ENCODE measurements at regions not wholly inside any gene's neighbourhood (a gene's known extent, or its start where the extent isn't known, plus 50 kb on each side); places are given as distances from the start of the nearest gene placed in this dataset.

DNA sequence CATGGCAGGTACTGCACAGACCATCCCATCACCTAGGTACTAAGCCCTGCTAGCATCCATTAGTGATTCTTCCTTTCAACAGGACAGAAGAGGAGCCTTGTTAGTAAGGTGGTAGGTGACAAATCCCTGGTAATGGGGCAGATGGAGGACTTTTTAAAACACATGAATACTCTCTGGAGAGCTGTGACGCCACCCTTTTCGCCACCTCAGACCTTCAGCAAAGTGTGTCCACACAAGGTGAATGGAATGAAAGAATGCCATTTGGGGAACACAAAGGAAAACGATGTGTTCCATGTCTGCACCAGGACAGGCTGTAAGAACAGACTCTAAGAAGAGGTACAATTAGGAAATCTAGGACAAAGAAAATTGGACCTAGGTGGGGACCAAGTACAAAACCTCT is 110.5 kb upstream of the CARMIL1 start:
- ATAC-seq (no peak), DNase-seq (no peak)
- Mint-ChIP-seq H3K27me3 (peaks cover 3% of the 10 kb centered on the region), H3K27ac (no peak overlapping the region), H3K4me1 (peaks cover 58% of the 10 kb centered on the region), H3K4me3 (no peak overlapping the region), H3K36me3 (ENCODE audit: low read depth) (no peaks in the 10 kb centered on the region), H3K9me3 (peaks cover 5% of the 10 kb centered on the region)

DNA sequence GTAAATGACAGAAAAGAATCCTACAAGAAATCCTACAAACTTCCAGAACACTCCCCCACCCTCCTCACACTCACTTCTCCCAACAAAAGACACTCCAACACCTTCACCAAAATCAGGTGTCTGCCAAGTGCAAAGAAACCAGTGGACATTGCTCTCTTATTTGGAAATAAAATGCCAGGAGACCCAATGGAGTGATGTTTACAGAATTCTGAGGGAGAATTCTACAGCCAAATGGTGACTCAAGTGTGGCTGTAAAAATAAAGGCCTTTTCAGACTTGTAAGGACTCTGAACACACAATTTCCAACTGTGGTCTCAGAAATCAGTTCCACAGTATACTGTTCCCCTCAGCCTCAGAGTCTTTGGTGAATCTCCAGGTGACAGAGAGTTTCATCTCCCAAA is 109.6 kb upstream of the CARMIL1 start:
- H3K27me3 Mint-ChIP-seq: peaks cover 3% of the 10 kb centered on the region
- ATAC-seq (no peak), DNase-seq (no peak)
- peaks cover 2% of the 10 kb centered on the region for H3K9me3 Mint-ChIP-seq
- no peaks in the 10 kb centered on the region for H3K36me3 Mint-ChIP-seq (ENCODE audit: low read depth)
- no peak overlapping the region for H3K27ac Mint-ChIP-seq
- peaks cover 62% of the 10 kb centered on the region for H3K4me1 Mint-ChIP-seq
- H3K4me3 Mint-ChIP-seq: no peak overlapping the region

GRCh38 chr6:25169961-25170360 is 109.2 kb upstream of the CARMIL1 start:
- no peak for DNase-seq
- no peaks in the 10 kb centered on the region for H3K9me3 Mint-ChIP-seq
- no peak overlapping the region for H3K27ac Mint-ChIP-seq
- H3K4me1 Mint-ChIP-seq: peaks cover 62% of the 10 kb centered on the region
- no peak for ATAC-seq
- H3K27me3 Mint-ChIP-seq: peaks cover 3% of the 10 kb centered on the region
- no peak overlapping the region for H3K4me3 Mint-ChIP-seq
- H3K36me3 Mint-ChIP-seq (ENCODE audit: low read depth): no peaks in the 10 kb centered on the region

DNA sequence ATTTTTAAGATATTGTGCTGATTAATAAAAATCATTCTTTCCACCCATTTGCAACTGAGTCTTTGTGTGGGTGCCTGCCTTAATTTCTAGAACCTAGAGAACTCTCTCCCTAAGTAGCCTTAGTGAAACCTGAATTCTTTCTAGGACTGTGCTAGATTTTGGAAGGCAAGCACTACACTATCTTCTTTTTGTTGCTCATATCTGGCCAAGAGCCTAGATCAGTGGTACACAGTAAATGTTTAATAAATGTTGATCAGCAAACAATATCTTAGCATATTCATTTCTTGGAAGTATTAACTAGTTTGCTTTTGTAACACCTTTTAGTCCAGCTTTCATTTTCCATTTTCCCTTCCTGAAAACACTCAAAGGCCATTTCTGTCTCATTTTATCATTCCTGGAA is 108.5 kb upstream of the CARMIL1 start:
- no peak overlapping the region for H3K27ac Mint-ChIP-seq
- no peak for ATAC-seq
- H3K4me3 Mint-ChIP-seq: no peak overlapping the region
- H3K9me3 Mint-ChIP-seq: no peaks in the 10 kb centered on the region
- peaks cover 3% of the 10 kb centered on the region for H3K27me3 Mint-ChIP-seq
- peaks cover 58% of the 10 kb centered on the region for H3K4me1 Mint-ChIP-seq
- no peaks in the 10 kb centered on the region for H3K36me3 Mint-ChIP-seq (ENCODE audit: low read depth)
- no peak for DNase-seq

- H3K4me3 Mint-ChIP-seq: no peak overlapping the region
- H3K4me1 Mint-ChIP-seq: peaks cover 54% of the 10 kb centered on the region
- peaks cover 3% of the 10 kb centered on the region for H3K27me3 Mint-ChIP-seq
Measured at GRCh38 chr6:25171301-25171700, 107.9 kb upstream of the CARMIL1 start.

DNA sequence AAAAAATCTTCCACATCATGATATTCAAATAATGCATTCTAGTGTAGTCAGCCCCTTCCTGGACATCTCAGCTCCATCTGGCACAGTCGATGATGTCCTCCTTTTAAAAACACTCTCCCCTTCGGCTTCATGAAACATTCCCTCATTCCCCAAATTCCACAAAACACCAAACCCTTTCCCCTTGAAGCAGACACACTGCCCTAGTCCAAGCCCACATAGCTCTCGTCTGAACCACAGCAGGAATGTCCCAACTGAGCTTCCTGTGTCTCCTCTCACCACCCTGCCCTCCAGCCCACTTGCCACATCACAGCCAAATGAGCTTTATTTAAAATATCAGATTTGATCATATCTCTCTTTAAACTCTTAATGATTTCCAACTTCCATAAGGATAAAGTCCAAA is 106.4 kb upstream of the CARMIL1 start:
- Mint-ChIP-seq H3K4me3 (no peak overlapping the region), H3K27me3 (peaks cover 3% of the 10 kb centered on the region), H3K4me1 (peaks cover 44% of the 10 kb centered on the region), H3K27ac (no peak overlapping the region), H3K36me3 (ENCODE audit: low read depth) (no peaks in the 10 kb centered on the region), H3K9me3 (no peaks in the 10 kb centered on the region)
- ATAC-seq (no peak), DNase-seq (no peak)

More at GRCh38 chr6:25171301-25171700, 107.9 kb upstream of the CARMIL1 start:
- no peak for ATAC-seq
- no peaks in the 10 kb centered on the region for H3K9me3 Mint-ChIP-seq
- peak overlapping the region; percentile 12 for H3K27ac Mint-ChIP-seq
- no peaks in the 10 kb centered on the region for H3K36me3 Mint-ChIP-seq (ENCODE audit: low read depth)
- no peak for DNase-seq

DNA sequence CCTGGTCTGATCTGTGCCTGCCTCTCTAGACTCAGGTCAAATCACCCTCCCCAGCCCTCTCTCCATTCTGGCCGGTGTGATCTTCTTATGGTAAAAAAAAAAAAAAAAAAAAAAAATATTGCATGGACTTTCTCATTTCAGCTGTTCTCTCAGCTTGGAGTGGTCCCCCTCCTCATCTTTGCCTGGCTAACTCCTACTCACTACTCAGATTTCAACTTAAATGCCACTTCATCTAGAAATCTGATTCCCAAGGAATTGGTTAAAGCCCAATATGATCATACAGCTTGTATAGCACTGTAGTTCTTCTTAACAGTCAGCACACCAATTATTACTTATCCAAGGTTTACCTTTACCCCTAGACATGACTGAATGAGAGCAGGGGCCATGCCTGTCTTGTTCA is 105.9 kb upstream of the CARMIL1 start:
- H3K4me3 Mint-ChIP-seq: no peak overlapping the region
- no peak overlapping the region for H3K27ac Mint-ChIP-seq
- DNase-seq (no peak), ATAC-seq (no peak)
- no peaks in the 10 kb centered on the region for H3K9me3 Mint-ChIP-seq
- peaks cover 46% of the 10 kb centered on the region for H3K4me1 Mint-ChIP-seq
- no peaks in the 10 kb centered on the region for H3K36me3 Mint-ChIP-seq (ENCODE audit: low read depth)
- peaks cover 5% of the 10 kb centered on the region for H3K27me3 Mint-ChIP-seq

GRCh38 chr6:25173951-25174474 is 105.2 kb upstream of the CARMIL1 start:
- H3K4me3 Mint-ChIP-seq: no peak overlapping the region
- no peak overlapping the region for H3K27ac Mint-ChIP-seq
- H3K36me3 Mint-ChIP-seq (ENCODE audit: low read depth): no peaks in the 10 kb centered on the region
- ATAC-seq: peak; percentile 50
- no peak for DNase-seq
- H3K4me1 Mint-ChIP-seq: peaks cover 51% of the 10 kb centered on the region
- H3K27me3 Mint-ChIP-seq: peaks cover 6% of the 10 kb centered on the region
- H3K9me3 Mint-ChIP-seq: no peaks in the 10 kb centered on the region

DNA sequence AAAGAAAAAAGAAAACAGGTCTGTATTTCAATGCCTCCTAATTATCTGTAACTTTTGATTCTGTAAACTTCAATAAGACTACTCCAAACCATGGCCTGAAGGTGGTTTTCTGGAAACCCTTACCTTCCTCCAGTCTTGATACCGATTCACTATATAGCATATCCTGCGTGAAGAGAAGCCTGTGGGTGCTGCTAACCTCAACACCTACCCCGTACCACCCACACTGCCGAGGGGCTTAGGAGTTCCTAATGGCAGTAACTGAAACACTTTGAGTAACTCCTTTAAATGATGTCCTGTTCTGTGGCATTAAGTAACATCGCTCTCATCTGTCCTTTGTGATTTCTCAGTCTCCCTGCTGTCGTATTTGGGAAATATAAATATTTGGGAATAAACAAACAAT is 104.5 kb upstream of the CARMIL1 start:
- H3K9me3 Mint-ChIP-seq: no peaks in the 10 kb centered on the region
- ATAC-seq: no peak
- H3K36me3 Mint-ChIP-seq (ENCODE audit: low read depth): no peaks in the 10 kb centered on the region
- peaks cover 6% of the 10 kb centered on the region for H3K27me3 Mint-ChIP-seq
- peak; percentile 17 for DNase-seq
- peaks cover 54% of the 10 kb centered on the region for H3K4me1 Mint-ChIP-seq
- no peak overlapping the region for H3K4me3 Mint-ChIP-seq
- H3K27ac Mint-ChIP-seq: no peak overlapping the region

GRCh38 chr6:25175196-25175595 is 104.0 kb upstream of the CARMIL1 start:
- DNase-seq (no peak), ATAC-seq (no peak)
- Mint-ChIP-seq H3K4me1 (peaks cover 49% of the 10 kb centered on the region), H3K36me3 (ENCODE audit: low read depth) (no peaks in the 10 kb centered on the region), H3K27ac (no peak overlapping the region), H3K4me3 (no peak overlapping the region), H3K9me3 (no peaks in the 10 kb centered on the region), H3K27me3 (peaks cover 6% of the 10 kb centered on the region)

DNA sequence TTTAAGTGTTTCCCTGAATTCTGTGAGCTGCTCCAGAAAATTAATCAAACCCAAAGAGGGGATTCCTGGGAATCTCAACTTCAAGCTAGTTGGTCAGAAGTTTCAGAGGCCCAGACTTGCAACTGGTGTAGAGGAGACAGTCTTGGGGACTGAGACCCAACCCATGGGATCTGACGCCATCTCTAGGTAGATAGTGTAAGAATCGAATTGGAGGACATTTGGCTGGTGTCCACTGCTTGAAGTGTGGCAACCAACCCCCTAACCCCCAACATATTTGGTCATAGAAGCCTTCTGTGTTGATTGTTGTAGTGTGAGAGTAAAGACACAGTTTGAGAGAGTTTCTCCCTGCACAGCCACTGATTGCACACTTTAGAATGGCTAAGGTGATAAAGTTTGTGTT is 103.5 kb upstream of the CARMIL1 start:
- Mint-ChIP-seq H3K4me3 (no peak overlapping the region), H3K36me3 (ENCODE audit: low read depth) (no peaks in the 10 kb centered on the region), H3K4me1 (peaks cover 47% of the 10 kb centered on the region), H3K27ac (no peak overlapping the region), H3K27me3 (peaks cover 6% of the 10 kb centered on the region), H3K9me3 (no peaks in the 10 kb centered on the region)
- ATAC-seq (no peak), DNase-seq (no peak)

DNA sequence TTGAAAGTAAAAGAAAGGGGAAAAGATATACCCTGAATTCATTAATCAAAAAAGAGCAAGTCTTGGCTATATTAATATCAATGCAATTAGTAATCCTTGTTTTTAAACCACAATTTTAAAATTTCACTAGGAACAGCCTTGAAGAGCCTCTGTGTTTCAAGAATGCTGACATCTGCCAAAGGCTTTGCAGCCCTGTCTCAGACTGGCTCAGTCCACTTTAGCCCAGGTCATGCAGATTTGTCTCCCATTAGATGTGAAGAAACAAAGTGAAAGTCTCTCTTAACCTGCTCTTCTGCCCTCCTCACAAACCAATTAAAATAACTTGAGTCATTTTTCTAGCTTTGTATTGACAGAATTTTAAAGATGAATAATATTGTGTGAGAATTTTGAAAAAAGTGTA is 102.7 kb upstream of the CARMIL1 start:
- H3K27me3 Mint-ChIP-seq: peaks cover 6% of the 10 kb centered on the region
- H3K36me3 Mint-ChIP-seq (ENCODE audit: low read depth): no peaks in the 10 kb centered on the region
- peaks cover 40% of the 10 kb centered on the region for H3K4me1 Mint-ChIP-seq
- H3K9me3 Mint-ChIP-seq: no peaks in the 10 kb centered on the region
- no peak overlapping the region for H3K4me3 Mint-ChIP-seq
- ATAC-seq (no peak), DNase-seq (no peak)
- H3K27ac Mint-ChIP-seq: no peak overlapping the region

DNA sequence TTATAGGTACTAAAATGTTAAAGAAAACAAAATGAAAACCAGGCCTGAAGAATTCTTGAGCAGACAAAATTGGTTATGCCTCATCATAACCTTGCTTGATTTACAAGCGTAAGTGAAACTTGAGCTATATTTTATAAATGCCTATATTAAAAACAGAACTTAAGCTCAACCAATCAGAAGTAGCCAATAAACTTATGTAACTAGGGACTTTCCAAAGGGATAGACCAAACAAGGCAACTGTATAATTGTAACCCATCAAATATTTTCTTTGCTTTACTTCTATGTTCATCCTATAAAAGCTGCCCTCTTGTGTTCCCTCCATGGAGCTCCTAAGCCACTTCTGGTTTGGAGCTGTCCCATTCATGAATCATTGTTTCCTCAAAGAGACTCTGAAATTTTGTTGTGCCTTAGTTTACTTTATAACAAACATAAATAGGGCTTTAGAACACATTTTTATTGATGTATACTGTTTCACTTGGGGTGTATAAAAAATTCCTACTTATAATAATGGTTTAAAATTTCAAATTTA is 101.6 kb upstream of the CARMIL1 start:
- peaks cover 6% of the 10 kb centered on the region for H3K27me3 Mint-ChIP-seq
- no peaks in the 10 kb centered on the region for H3K9me3 Mint-ChIP-seq
- H3K4me3 Mint-ChIP-seq: no peak overlapping the region
- no peaks in the 10 kb centered on the region for H3K36me3 Mint-ChIP-seq (ENCODE audit: low read depth)
- H3K4me1 Mint-ChIP-seq: peaks cover 40% of the 10 kb centered on the region
- DNase-seq (no peak), ATAC-seq (no peak)
- no peak overlapping the region for H3K27ac Mint-ChIP-seq

DNA sequence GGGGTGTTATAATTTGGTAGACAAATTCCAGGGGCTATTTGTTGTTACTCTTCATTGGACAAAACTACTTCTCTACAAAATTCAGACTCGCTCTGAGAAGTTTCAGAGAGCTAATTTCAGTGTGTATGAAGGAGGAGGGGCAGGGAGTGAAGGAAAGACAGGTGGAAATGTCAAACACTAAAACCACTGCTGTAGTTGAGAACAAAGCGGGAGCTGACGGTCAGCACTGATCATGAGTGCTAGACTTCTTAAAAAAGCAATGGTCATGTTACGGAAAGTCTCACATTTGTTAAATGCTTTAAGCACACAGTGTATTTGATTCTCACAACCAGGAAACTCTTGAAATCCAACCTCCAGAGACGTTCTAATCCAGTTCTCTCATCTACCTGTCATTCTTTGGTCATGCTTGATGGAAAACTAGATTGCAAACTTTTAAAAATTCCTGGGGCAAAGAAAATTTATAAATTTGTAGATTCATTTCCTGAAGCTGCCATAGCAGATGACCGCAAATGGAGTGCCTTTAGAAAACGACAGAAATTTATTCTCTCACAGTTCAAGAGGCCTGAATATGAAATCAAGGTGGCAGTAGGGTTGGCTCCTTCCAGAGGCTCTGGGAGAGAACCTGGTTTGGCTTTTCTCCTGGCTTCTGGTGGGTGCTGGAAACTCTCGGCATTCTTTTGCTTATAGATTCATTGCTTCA is 100.7 kb upstream of the CARMIL1 start:
- H3K27ac Mint-ChIP-seq: peak overlapping the region; percentile 3
- H3K27me3 Mint-ChIP-seq: peaks cover 5% of the 10 kb centered on the region
- peaks cover 37% of the 10 kb centered on the region for H3K4me1 Mint-ChIP-seq
- no peak for ATAC-seq
- no peak overlapping the region for H3K4me3 Mint-ChIP-seq
- no peaks in the 10 kb centered on the region for H3K36me3 Mint-ChIP-seq (ENCODE audit: low read depth)
- no peaks in the 10 kb centered on the region for H3K9me3 Mint-ChIP-seq
- no peak for DNase-seq

DNA sequence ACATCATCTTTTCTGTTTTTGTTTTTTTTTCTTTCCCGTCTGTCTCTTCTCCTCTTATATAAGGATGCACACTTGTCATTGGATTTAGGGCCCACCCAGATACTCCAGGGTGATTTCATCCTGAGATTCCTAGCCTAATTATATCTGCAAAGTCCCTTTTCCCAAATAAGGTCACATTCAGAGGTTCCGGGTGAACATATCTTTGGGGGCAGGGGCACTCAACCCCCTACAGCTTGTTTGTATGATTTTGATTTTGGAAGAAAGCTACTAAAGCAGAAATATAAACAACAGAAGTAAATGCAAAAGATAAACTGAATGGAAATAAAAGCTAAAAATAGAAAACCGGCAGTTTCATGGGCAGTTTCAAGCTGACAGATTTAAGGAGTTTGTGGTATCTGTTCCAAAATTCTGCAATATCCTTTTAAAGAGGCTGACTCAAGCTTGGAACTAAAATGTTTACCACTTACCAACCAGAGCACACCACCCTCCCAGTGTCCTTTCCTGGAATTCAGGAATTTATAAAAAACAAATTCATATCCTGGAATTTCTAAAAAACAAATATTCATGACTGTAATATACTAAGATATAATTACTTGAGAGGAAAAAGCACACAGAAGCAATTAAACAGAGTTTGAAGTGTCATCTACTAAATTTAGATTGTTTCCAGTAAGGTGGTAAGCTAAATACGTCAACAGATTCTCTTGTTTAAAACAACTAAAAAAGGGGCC is 100.0 kb upstream of the CARMIL1 start:
- Mint-ChIP-seq H3K4me3 (no peak overlapping the region), H3K27ac (peak overlapping the region; percentile 1), H3K36me3 (ENCODE audit: low read depth) (no peaks in the 10 kb centered on the region), H3K27me3 (peaks cover 5% of the 10 kb centered on the region), H3K9me3 (no peaks in the 10 kb centered on the region), H3K4me1 (peaks cover 30% of the 10 kb centered on the region)
- ATAC-seq (no peak), DNase-seq (no peak)

Data from activated naive CD8-positive, alpha-beta T cell treated with anti-CD3 and anti-CD28 coated beads, Interleukin-2, amount 50 U/mL, for 24 hours (primary cell).